ENCODE measurements at regions not wholly inside any gene's neighbourhood (a gene's known extent, or its start where the extent isn't known, plus 50 kb on each side); places are given as distances from the start of the nearest gene placed in this dataset.

DNA sequence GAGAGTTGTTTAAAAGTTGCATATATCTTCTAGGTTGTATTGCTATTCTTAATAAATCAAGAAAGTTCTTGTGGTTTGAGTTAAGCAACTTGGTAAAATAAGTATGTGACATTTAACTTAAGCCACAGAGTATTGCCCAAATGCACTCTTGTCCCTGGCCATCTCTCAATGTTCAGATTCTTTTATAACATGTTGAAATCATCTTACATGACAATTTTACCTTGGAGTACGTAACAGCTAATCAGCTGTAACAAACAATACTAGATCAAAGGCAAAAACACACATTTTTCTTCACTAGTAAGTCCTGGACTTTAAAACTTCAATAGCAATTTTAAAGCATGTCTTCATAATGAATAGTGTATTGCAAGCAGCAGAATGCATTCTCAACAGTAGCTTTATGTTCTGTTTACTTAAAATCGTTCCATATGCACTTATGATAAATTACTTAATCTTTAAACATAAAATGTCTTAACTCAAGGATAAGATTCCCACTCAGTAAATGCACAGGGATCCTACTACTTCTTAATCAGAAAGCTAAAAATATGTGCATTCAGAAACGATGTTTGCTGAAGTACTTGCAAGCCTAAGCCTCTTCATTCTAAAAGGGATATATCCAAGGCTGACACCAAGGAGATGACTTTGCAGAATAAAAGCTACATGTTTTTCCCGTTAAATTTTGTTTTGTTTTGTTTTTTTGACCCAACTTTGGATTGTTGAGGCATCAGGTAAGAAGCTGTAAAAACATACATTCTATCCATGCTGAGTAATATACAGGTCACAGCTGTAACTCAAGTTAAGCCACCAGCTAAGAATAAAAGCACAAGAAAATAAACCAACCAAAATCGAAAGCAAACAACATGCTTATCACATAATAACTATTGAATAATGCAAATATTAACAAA, 86.1 kb upstream of the NFIB start:
- Histone ChIP-seq H3K27ac (no peak overlapping the region), H3K27me3 (replicated peaks; ENCODE audit: insufficient read depth) (no peaks in the 10 kb centered on the region), H3K4me3 (no peak overlapping the region), H3K36me3 (no peaks in the 10 kb centered on the region), H3K4me1 (replicated peaks) (peaks cover 2% of the 10 kb centered on the region), H3K9me3 (no peaks in the 10 kb centered on the region)
- 51% methylated on average over 5 of the region's 5 CpGs for WGBS
- TF ChIP-seq, protein P1, sequence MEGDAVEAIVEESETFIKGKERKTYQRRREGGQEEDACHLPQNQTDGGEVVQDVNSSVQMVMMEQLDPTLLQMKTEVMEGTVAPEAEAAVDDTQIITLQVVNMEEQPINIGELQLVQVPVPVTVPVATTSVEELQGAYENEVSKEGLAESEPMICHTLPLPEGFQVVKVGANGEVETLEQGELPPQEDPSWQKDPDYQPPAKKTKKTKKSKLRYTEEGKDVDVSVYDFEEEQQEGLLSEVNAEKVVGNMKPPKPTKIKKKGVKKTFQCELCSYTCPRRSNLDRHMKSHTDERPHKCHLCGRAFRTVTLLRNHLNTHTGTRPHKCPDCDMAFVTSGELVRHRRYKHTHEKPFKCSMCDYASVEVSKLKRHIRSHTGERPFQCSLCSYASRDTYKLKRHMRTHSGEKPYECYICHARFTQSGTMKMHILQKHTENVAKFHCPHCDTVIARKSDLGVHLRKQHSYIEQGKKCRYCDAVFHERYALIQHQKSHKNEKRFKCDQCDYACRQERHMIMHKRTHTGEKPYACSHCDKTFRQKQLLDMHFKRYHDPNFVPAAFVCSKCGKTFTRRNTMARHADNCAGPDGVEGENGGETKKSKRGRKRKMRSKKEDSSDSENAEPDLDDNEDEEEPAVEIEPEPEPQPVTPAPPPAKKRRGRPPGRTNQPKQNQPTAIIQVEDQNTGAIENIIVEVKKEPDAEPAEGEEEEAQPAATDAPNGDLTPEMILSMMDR (IDR thresholded peaks at IDR 0.05) = no peak
- no peak for TF ChIP-seq POLR2A (IDR thresholded peaks at IDR 0.05)
- TF ChIP-seq POLR2AphosphoS5 (IDR thresholded peaks at IDR 0.05) = no peak
- intact Hi-C loops (cut with DNase I) = loop anchor here (5.0 to 10.0 kb wide), 2 partner anchors 48 to 1365 kb away; no protein-coding TSS in a partner anchor
- no peak for DNase-seq (ENCODE audit: low spot score)

DNA sequence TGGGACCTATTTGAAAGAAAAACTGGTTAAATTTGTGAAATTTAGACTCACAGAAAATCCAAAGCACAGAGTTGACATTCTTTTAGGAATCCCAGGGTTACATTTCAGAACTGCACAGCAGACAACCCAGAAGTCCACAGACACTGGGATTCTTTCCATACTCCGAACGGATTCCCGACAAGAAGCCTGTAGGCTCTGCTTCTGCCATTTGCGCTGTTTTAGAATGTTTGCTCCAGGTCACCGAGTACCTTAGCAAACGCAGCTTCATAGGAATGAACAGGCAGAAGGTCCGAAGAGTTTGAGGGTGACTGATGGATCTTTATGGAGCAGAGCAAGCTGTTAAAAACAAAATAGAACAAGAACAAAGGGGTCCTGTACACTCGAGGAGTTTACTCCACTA, 84.5 kb upstream of the NFIB start:
- Histone ChIP-seq H3K9me3 (no peaks in the 10 kb centered on the region), H3K27me3 (replicated peaks; ENCODE audit: insufficient read depth) (no peaks in the 10 kb centered on the region), H3K36me3 (no peaks in the 10 kb centered on the region), H3K4me1 (replicated peaks) (peaks cover 2% of the 10 kb centered on the region), H3K27ac (no peak overlapping the region), H3K4me3 (no peak overlapping the region)
- DNase-seq (ENCODE audit: low spot score) = no peak
- 85% methylated on average over 8 of the region's 8 CpGs for WGBS
- intact Hi-C loops (cut with DNase I) = no loop called here
- TF ChIP-seq POLR2A (IDR thresholded peaks at IDR 0.05) (no peak), POLR2AphosphoS5 (IDR thresholded peaks at IDR 0.05) (no peak)
- TF ChIP-seq, protein P1 (IDR thresholded peaks at IDR 0.05) = no peak

GRCh38 chr9:14396171-14396570, 82.2 kb upstream of the NFIB start:
- Histone ChIP-seq H3K27ac (no peak overlapping the region), H3K4me3 (no peak overlapping the region), H3K27me3 (replicated peaks; ENCODE audit: insufficient read depth) (no peaks in the 10 kb centered on the region), H3K36me3 (no peaks in the 10 kb centered on the region), H3K9me3 (no peaks in the 10 kb centered on the region), H3K4me1 (replicated peaks) (no peaks in the 10 kb centered on the region)
- 83% methylated on average over 5 of the region's 5 CpGs for WGBS
- intact Hi-C loops (cut with DNase I) = no loop called here
- no peak for TF ChIP-seq POLR2A (IDR thresholded peaks at IDR 0.05)
- TF ChIP-seq, protein P1 (IDR thresholded peaks at IDR 0.05) = no peak
- TF ChIP-seq POLR2AphosphoS5 (IDR thresholded peaks at IDR 0.05) = no peak
- DNase-seq (ENCODE audit: low spot score) = no peak

DNA sequence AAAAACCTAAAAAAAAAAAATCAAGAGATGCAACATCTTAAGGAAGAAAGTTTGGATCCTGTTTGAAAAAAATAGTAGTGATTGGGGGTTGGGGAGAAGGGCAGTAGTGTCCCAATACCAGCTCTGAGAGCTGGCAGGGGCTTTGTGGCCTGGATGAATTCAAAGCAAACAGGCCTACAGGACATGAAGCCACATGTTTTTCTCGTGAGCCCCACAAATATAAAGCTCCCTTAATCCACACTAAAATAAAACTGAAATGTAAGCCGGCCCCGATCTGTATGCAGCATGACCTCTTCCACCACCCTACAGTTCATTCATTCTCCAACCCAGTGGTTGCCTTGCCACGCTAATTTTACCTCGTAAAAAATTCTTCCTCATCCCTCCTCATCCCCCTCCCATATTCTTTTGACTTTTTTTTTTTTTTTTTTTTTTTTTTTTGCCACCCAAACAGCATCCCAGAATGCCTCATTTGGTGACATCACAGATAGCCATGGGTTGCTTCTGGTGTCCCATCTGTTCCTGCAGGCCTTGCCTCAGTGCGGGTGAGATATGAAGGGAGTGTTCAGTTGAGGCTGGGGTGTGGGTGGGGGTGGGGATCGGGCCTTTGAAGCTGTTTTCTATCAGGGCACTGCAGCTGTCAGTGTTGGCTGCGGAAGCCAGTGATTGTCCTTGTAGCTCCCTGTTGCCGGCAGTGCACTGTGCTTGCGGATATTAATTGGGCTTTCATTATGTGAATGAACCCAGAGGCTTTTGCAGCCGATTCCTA, 81.6 kb upstream of the NFIB start:
- no peaks in the 10 kb centered on the region for H3K9me3 ChIP-seq
- TF ChIP-seq POLR2AphosphoS5 (IDR thresholded peaks at IDR 0.05) (no peak), POLR2A (IDR thresholded peaks at IDR 0.05) (no peak)
- TF ChIP-seq, protein P1 (IDR thresholded peaks at IDR 0.05) = no peak
- no peak overlapping the region for H3K27ac ChIP-seq
- no peaks in the 10 kb centered on the region for H3K36me3 ChIP-seq
- no peak overlapping the region for H3K4me3 ChIP-seq
- intact Hi-C loops (cut with DNase I) = no loop called here
- DNase-seq (ENCODE audit: low spot score) = no peak
- WGBS = 72% methylated on average over 11 of the region's 11 CpGs
- no peaks in the 10 kb centered on the region for H3K27me3 ChIP-seq (replicated peaks; ENCODE audit: insufficient read depth)
- no peaks in the 10 kb centered on the region for H3K4me1 ChIP-seq (replicated peaks)
